HL-60 (cell line): ENCODE measurements at regions not wholly inside any gene's neighbourhood (a gene's known extent, or its start where the extent isn't known, plus 50 kb on each side); places are given as distances from the start of the nearest gene placed in this dataset.

Experiments
- CTCF ChIP-seq: IDR thresholded peaks from one replicate; pipeline ENCODE4 v1.5.1; 2011; ENCODE audit warnings: low read length, control low read depth, inconsistent platforms; ENCODE audit not compliant: insufficient read depth
- GABPA ChIP-seq: IDR thresholded peaks from 2 replicates; pipeline ENCODE4 v1.6.1; 2012; ENCODE audit warnings: low read depth
- POLR2AphosphoS5 ChIP-seq: IDR thresholded peaks from 2 replicates; pipeline ENCODE4 v1.6.1; 2012; ENCODE audit warnings: low read depth
- SPI1 ChIP-seq: IDR thresholded peaks from 2 replicates; pipeline ENCODE4 v1.6.1; 2012; ENCODE audit warnings: low read depth, mild to moderate bottlenecking, borderline replicate concordance
- TF ChIP-seq, protein P1 (sequence below): IDR thresholded peaks from 2 replicates; pipeline ENCODE4 v1.6.1; 2012; ENCODE audit warnings: low read depth; ENCODE audit not compliant: insufficient replicate concordance

DNA sequence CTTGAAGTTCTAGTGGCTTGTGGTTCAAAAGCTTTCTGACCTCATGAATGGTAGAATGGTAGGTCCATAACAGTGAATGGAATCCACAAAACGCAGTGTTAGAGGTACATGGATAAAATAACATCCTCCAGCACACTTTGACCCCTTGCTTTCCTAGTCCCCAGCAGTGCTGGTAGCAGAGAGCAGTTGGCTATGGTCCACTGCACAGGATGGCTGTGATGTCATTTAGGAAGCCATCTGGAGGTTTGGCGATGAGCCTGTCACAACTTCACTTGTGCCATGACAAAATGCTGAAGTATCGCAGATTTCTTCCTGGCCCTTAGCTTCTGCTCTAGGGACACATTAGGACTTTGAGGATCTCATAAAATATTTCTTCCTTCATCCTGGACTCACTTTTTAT is 300.0 kb upstream of the FZD8 start:
- TF ChIP-seq CTCF = no peak
- no peak for TF ChIP-seq POLR2AphosphoS5
- no peak for TF ChIP-seq GABPA
- no peak for TF ChIP-seq SPI1
- TF ChIP-seq, protein P1, sequence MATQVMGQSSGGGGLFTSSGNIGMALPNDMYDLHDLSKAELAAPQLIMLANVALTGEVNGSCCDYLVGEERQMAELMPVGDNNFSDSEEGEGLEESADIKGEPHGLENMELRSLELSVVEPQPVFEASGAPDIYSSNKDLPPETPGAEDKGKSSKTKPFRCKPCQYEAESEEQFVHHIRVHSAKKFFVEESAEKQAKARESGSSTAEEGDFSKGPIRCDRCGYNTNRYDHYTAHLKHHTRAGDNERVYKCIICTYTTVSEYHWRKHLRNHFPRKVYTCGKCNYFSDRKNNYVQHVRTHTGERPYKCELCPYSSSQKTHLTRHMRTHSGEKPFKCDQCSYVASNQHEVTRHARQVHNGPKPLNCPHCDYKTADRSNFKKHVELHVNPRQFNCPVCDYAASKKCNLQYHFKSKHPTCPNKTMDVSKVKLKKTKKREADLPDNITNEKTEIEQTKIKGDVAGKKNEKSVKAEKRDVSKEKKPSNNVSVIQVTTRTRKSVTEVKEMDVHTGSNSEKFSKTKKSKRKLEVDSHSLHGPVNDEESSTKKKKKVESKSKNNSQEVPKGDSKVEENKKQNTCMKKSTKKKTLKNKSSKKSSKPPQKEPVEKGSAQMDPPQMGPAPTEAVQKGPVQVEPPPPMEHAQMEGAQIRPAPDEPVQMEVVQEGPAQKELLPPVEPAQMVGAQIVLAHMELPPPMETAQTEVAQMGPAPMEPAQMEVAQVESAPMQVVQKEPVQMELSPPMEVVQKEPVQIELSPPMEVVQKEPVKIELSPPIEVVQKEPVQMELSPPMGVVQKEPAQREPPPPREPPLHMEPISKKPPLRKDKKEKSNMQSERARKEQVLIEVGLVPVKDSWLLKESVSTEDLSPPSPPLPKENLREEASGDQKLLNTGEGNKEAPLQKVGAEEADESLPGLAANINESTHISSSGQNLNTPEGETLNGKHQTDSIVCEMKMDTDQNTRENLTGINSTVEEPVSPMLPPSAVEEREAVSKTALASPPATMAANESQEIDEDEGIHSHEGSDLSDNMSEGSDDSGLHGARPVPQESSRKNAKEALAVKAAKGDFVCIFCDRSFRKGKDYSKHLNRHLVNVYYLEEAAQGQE = no peak
